NB4 (cell line): ENCODE measurements at regions not wholly inside any gene's neighbourhood (a gene's known extent, or its start where the extent isn't known, plus 50 kb on each side); places are given as distances from the start of the nearest gene placed in this dataset.

Experiments
- DNase-seq: peaks from one replicate; pipeline ENCODE4 v3.0.0; 2010; ENCODE audit warnings: low read depth
- H3K4me3 ChIP-seq: one replicate; pipeline ENCODE4 v1.5.1; 2011; ENCODE audit warnings: mild to moderate bottlenecking, low read depth, low read length, moderate library complexity
- CTCF ChIP-seq: IDR thresholded peaks from one replicate; pipeline ENCODE4 v1.5.1; 2012; ENCODE audit warnings: low read depth, low read length
- MAX ChIP-seq: IDR thresholded peaks from 2 replicates; pipeline ENCODE4 v1.6.1; 2011; ENCODE audit warnings: low read depth, low read length
- MYC ChIP-seq: IDR thresholded peaks from 2 replicates; pipeline ENCODE4 v1.6.1; 2011; ENCODE audit warnings: low read depth, low read length
- POLR2A ChIP-seq: IDR thresholded peaks from 2 replicates; pipeline ENCODE4 v1.6.1; 2011; ENCODE audit warnings: mild to moderate bottlenecking; ENCODE audit not compliant: insufficient read length; ENCODE audit errors: extremely low read depth

GRCh38 chr11:79575701-79576100, 134.9 kb upstream of the TENM4 start:
- H3K4me3 ChIP-seq = no peak overlapping the region
- TF ChIP-seq POLR2A = no peak
- TF ChIP-seq CTCF = no peak
- no peak for TF ChIP-seq MAX
- no peak for TF ChIP-seq MYC
- DNase-seq = no peak

- peak; percentile 81 for DNase-seq
- no peak overlapping the region for H3K4me3 ChIP-seq
- TF ChIP-seq CTCF (no peak), MYC (peak; percentile 13; the same call in 1 of the 2 replicates), POLR2A (no peak), MAX (no peak)
Observed at GRCh38 chr11:79570104-79570503, 129.3 kb upstream of the TENM4 start.

GRCh38 chr11:79564288-79564925, 123.6 kb upstream of the TENM4 start:
- DNase-seq = no peak

GRCh38 chr11:79561496-79561895, 120.7 kb upstream of the TENM4 start:
- H3K4me3 ChIP-seq = no peak overlapping the region
- no peak for DNase-seq
- TF ChIP-seq MYC = no peak

More at GRCh38 chr11:79564288-79564925, 123.6 kb upstream of the TENM4 start:
- no peak overlapping the region for H3K4me3 ChIP-seq
- no peak for TF ChIP-seq CTCF
- TF ChIP-seq MYC = no peak
- TF ChIP-seq POLR2A = no peak
- TF ChIP-seq MAX = no peak

GRCh38 chr11:79550809-79551208, 110.0 kb upstream of the TENM4 start:
- TF ChIP-seq MAX (no peak), POLR2A (no peak), CTCF (no peak), MYC (no peak)

GRCh38 chr11:79547256-79547655, 106.4 kb upstream of the TENM4 start:
- DNase-seq = no peak
- no peak overlapping the region for H3K4me3 ChIP-seq
- TF ChIP-seq POLR2A (no peak), MYC (no peak), CTCF (no peak), MAX (no peak)

More at GRCh38 chr11:79550809-79551208, 110.0 kb upstream of the TENM4 start:
- no peak for DNase-seq
- no peak overlapping the region for H3K4me3 ChIP-seq
